Brain microvascular endothelial cell (primary cell): ENCODE measurements at regions not wholly inside any gene's neighbourhood (a gene's known extent, or its start where the extent isn't known, plus 50 kb on each side); places are given as distances from the start of the nearest gene placed in this dataset.

ENCODE experiments used
- DNase-seq: peaks from one replicate; pipeline ENCODE4 v3.0.0-alpha.2; 2020
- H3K27ac ChIP-seq: fragments of 250-450 bp; sonication (Bioruptor Pico); 2 replicates; pipeline ENCODE4 v1.5.1; 2020; ENCODE audit warnings: mild to moderate bottlenecking, moderate library complexity
- H3K27me3 ChIP-seq: fragments of 250-450 bp; sonication (Bioruptor Pico); replicated peaks from 2 replicates; pipeline ENCODE4 v1.5.1; 2020; ENCODE audit warnings: mild to moderate bottlenecking
- H3K36me3 ChIP-seq: fragments of 250-450 bp; sonication (Bioruptor Pico); replicated peaks from 2 replicates; pipeline ENCODE4 v1.5.1; 2020; ENCODE audit warnings: mild to moderate bottlenecking
- H3K4me3 ChIP-seq: 2 replicates; pipeline ENCODE4 v1.5.1; 2011; ENCODE audit warnings: low read depth, mild to moderate bottlenecking, control low read depth, low read length, moderate library complexity
- in situ Hi-C: cut with HindIII; loops from 2 replicates; pipeline ENCODE4 v1.10.0; 2017; ENCODE audit warnings: low sequenced_read_pairs, low pct_ligation_motif_present
- TF ChIP-seq, protein P1 (sequence below): IDR thresholded peaks from 2 replicates; pipeline ENCODE4 v1.5.1; 2011; ENCODE audit warnings: low read depth, mild to moderate bottlenecking, moderate library complexity, low read length, control low read depth, inconsistent platforms; ENCODE audit errors: missing control alignments

DNA sequence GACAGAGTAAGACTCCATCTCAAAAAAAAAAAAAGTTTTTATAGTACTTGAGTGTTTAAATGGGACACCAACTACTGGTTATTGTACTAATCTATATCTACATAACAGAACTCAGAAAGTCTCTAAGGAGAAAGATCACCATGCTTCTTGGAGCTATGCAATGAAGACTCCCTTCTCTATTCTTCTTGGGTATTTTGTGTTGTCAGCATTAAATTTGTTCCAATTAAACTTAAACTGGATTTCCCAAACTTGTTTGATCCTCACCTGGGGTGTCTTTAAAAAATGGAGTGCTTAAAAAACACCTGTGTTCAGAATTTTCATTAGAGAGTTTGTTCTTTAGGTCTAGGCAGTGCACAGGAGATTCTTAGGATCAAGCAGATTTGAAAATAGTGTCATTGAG lies 536.0 kb downstream of the GATA3 start:
- in situ Hi-C loops = no loop called here
- no peaks in the 10 kb centered on the region for H3K36me3 ChIP-seq
- no peak overlapping the region for H3K4me3 ChIP-seq
- TF ChIP-seq, protein P1, sequence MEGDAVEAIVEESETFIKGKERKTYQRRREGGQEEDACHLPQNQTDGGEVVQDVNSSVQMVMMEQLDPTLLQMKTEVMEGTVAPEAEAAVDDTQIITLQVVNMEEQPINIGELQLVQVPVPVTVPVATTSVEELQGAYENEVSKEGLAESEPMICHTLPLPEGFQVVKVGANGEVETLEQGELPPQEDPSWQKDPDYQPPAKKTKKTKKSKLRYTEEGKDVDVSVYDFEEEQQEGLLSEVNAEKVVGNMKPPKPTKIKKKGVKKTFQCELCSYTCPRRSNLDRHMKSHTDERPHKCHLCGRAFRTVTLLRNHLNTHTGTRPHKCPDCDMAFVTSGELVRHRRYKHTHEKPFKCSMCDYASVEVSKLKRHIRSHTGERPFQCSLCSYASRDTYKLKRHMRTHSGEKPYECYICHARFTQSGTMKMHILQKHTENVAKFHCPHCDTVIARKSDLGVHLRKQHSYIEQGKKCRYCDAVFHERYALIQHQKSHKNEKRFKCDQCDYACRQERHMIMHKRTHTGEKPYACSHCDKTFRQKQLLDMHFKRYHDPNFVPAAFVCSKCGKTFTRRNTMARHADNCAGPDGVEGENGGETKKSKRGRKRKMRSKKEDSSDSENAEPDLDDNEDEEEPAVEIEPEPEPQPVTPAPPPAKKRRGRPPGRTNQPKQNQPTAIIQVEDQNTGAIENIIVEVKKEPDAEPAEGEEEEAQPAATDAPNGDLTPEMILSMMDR = no peak
- no peaks in the 10 kb centered on the region for H3K27me3 ChIP-seq
- no peak for DNase-seq
- H3K27ac ChIP-seq = no peak overlapping the region

DNA sequence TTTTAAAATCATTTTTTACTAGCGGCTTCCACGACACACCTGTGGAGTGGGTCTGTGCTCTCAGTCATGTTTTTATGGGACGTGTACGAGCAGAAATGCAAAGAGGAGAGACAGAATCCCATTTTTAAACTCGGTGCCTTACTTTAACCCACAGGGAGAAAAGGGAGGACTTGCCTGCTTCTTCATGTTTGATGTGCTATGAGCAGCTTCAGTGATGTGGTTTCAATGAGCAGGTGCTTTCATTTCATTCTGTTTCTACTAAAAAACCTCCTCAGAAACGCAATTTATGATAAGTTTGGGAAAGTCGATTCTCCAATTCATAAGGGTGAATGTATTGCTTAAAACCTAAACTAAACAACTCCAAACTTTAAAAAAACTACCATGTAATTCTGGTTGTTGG lies 537.2 kb downstream of the GATA3 start:
- TF ChIP-seq, protein P1 = no peak
- Histone ChIP-seq H3K27me3 (no peaks in the 10 kb centered on the region), H3K27ac (no peak overlapping the region), H3K36me3 (no peaks in the 10 kb centered on the region), H3K4me3 (no peak overlapping the region)
- in situ Hi-C loops = no loop called here
- no peak for DNase-seq

DNA sequence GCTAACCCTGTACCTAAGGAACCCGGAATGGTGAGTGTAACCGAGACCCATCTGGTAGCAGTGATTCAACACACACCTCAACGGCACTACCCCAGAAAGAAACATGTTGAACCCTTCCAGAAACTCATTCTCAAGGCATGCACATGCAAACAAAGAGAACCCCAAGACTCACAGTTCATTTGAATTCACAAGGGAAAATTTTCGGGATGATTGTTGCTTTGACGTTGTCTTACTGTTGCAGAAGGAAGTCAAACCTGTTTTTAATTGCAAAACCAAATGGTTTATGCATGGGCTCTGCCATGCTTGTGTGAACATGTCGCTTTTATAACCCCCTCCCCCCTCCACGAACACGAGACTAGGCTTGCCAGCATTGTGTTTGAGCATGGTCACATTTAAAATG lies 539.7 kb downstream of the GATA3 start:
- H3K27me3 ChIP-seq = no peaks in the 10 kb centered on the region
- in situ Hi-C loops = no loop called here
- DNase-seq = no peak
- H3K36me3 ChIP-seq = no peaks in the 10 kb centered on the region
- TF ChIP-seq, protein P1 = no peak
- no peak overlapping the region for H3K4me3 ChIP-seq
- H3K27ac ChIP-seq = no peak overlapping the region

DNA sequence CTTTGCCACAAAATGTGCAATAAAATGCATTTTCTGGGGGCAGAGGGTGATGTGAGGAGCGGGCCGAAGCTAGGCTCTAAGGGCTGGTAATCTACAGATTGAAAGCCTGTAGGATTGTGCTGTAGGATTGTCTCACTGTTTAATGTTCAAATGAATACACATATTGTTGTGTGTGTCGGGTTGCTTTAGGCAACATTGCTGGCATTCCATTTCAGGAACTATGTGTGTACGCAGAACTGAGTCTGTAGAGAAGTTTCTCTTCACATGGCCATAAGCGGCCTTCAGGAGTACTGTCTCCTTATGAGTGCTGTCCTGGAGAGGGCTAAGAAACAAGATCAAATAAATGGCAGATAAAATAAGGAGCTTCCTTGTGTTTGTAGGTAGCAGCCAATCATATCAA lies 540.2 kb downstream of the GATA3 start:
- H3K36me3 ChIP-seq = no peaks in the 10 kb centered on the region
- TF ChIP-seq, protein P1 = no peak
- no peak overlapping the region for H3K27ac ChIP-seq
- H3K27me3 ChIP-seq = no peaks in the 10 kb centered on the region
- in situ Hi-C loops = no loop called here
- H3K4me3 ChIP-seq = no peak overlapping the region
- DNase-seq = no peak

DNA sequence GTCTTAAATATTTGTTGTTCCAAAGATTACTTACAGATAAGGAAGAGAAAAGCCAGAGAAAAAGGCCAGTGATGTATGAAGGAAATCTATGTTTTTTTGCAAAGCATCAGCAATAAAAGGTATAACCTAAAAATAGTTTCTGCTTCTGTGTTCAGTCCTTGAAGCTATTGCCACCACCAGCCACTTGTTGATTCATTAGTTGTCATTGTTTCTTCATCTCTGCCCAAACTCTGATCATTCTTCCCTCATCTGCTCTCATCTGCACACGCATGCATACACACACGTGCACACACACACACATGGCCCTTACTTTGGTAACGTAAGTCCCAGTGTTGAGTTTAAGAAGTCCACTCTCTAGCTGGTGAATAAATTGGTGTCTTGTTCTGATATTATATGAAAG lies 540.7 kb downstream of the GATA3 start:
- Histone ChIP-seq H3K36me3 (no peaks in the 10 kb centered on the region), H3K4me3 (no peak overlapping the region), H3K27me3 (no peaks in the 10 kb centered on the region), H3K27ac (no peak overlapping the region)
- TF ChIP-seq, protein P1 = no peak
- DNase-seq = no peak
- in situ Hi-C loops = no loop called here

DNA sequence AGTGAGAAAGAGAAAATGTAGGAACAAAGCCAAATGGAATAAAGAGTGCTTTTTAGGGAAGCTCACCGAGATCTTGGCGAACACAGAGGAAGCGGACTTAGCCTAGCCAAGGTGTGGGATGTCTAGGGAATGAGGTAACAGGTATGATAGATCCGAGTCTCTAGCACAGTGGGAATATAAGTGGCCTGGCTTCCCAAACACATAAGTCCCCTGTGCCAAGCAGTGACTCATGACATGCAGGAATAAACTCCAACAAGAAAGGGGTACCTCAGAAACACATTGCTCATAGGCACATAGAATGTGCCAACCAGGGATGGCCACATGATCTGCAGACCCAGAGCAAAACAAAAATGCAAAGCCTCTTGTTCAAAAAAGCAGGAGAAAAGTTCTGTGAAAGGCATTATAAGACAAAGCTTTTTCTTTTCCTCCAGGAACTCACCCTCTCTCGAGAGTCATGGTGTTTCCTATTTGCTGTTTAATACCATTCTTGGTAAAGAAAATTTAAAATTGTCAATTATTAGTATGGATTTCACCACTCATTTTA lies 542.5 kb downstream of the GATA3 start:
- no peak overlapping the region for H3K27ac ChIP-seq
- in situ Hi-C loops = no loop called here
- TF ChIP-seq, protein P1 = no peak

More for the DNA sequence above, 542.5 kb downstream of the GATA3 start:
- DNase-seq = no peak
- no peak overlapping the region for H3K4me3 ChIP-seq
- H3K36me3 ChIP-seq = no peaks in the 10 kb centered on the region
- no peaks in the 10 kb centered on the region for H3K27me3 ChIP-seq
